GM23338 (cell line): ENCODE measurements at regions not wholly inside any gene's neighbourhood (a gene's known extent, or its start where the extent isn't known, plus 50 kb on each side); places are given as distances from the start of the nearest gene placed in this dataset.

Experiments
- ATAC-seq: fragments of 200-7000 bp; cut with Tn5 transposase; 3 replicates; pipeline ENCODE4 v1.9.1; 2020
- DNase-seq: peaks from one replicate; pipeline ENCODE4 v3.0.0-alpha.2; 2015; ENCODE audit warnings: low spot score
- H2AFZ ChIP-seq: fragments of 200-600 bp; sonication (generic); 2 replicates; pipeline ENCODE4 v1.8.0; 2016; ENCODE audit warnings: antibody characterized with exemption, mild to moderate bottlenecking, moderate library complexity
- H3F3A ChIP-seq: fragments of 200-600 bp; sonication (generic); replicated peaks from 2 replicates; pipeline ENCODE4 v1.8.0; 2017; ENCODE audit warnings: antibody characterized with exemption, mixed run types, low read depth
- H3K27ac ChIP-seq: fragments of 200-600 bp; sonication (generic); 2 replicates; pipeline ENCODE4 v1.6.1; 2016; ENCODE audit warnings: low read depth
- H3K27me3 ChIP-seq: fragments of 200-600 bp; sonication (generic); 2 replicates; pipeline ENCODE4 v1.8.0; 2016; ENCODE audit warnings: mild to moderate bottlenecking, mixed run types, moderate library complexity; ENCODE audit not compliant: insufficient read depth
- H3K36me3 ChIP-seq: fragments of 200-600 bp; sonication (generic); 2 replicates; pipeline ENCODE4 v1.8.0; 2016; ENCODE audit warnings: mild to moderate bottlenecking; ENCODE audit not compliant: insufficient read depth
- H3K4me1 ChIP-seq: fragments of 200-600 bp; sonication (generic); 2 replicates; pipeline ENCODE4 v1.8.0; 2016; ENCODE audit warnings: mild to moderate bottlenecking, moderate library complexity; ENCODE audit not compliant: insufficient read depth
- H3K4me2 ChIP-seq: fragments of 200-600 bp; sonication (generic); 2 replicates; pipeline ENCODE4 v1.7.1; 2017; ENCODE audit warnings: mixed run types
- H3K4me3 ChIP-seq: fragments of 200-600 bp; sonication (generic); 2 replicates; pipeline ENCODE4 v1.6.1; 2016; ENCODE audit warnings: mixed run types
- H3K79me2 ChIP-seq: fragments of 200-600 bp; sonication (generic); replicated peaks from 2 replicates; pipeline ENCODE4 v1.8.0; 2017; ENCODE audit warnings: mild to moderate bottlenecking; ENCODE audit not compliant: insufficient read depth
- H3K9me2 ChIP-seq: fragments of 200-600 bp; sonication (generic); 2 replicates; pipeline ENCODE4 v1.8.0; 2017; ENCODE audit not compliant: insufficient read depth
- H4K20me1 ChIP-seq: fragments of 200-600 bp; sonication (generic); replicated peaks from 2 replicates; pipeline ENCODE4 v1.8.0; 2017; ENCODE audit warnings: mild to moderate bottlenecking; ENCODE audit not compliant: insufficient read depth
- H3K27ac Mint-ChIP-seq: 2 replicates; pipeline ENCODE4 v1.8.0; 2020; ENCODE audit warnings: inconsistent platforms, mild to moderate bottlenecking, moderate library complexity, mixed read lengths
- H3K27me3 Mint-ChIP-seq: 3 replicates; pipeline ENCODE4 v1.8.0; 2022; ENCODE audit warnings: low read depth, mild to moderate bottlenecking, moderate library complexity, mixed read lengths, inconsistent platforms; ENCODE audit not compliant: insufficient read depth, poor library complexity
- H3K36me3 Mint-ChIP-seq: 3 replicates; pipeline ENCODE4 v1.8.0; 2021; ENCODE audit warnings: low read depth, mild to moderate bottlenecking, inconsistent platforms, moderate library complexity, mixed read lengths
- H3K4me1 Mint-ChIP-seq: 3 replicates; pipeline ENCODE4 v1.8.0; 2020; ENCODE audit warnings: mild to moderate bottlenecking, inconsistent platforms, mixed read lengths
- H3K4me3 Mint-ChIP-seq: 3 replicates; pipeline ENCODE4 v1.8.0; 2021; ENCODE audit warnings: moderate library complexity, mild to moderate bottlenecking, inconsistent platforms, mixed read lengths
- H3K9me3 Mint-ChIP-seq: 3 replicates; pipeline ENCODE4 v1.8.0; 2020; ENCODE audit warnings: moderate library complexity, mild to moderate bottlenecking, inconsistent platforms, mixed read lengths
- JUNB ChIP-seq: IDR thresholded peaks from one replicate; pipeline ENCODE4 v1.6.1; 2016; ENCODE audit warnings: antibody characterized with exemption; ENCODE audit not compliant: unreplicated experiment
- POLR2AphosphoS5 ChIP-seq: IDR thresholded peaks from 2 replicates; pipeline ENCODE4 v1.6.1; 2016; ENCODE audit warnings: antibody characterized with exemption, low read depth
- REST ChIP-seq: IDR thresholded peaks from one replicate; pipeline ENCODE4 v1.6.1; 2018; ENCODE audit warnings: antibody characterized with exemption; ENCODE audit not compliant: unreplicated experiment
- ZNF114 ChIP-seq: fragments of 250-450 bp; sonication (Bioruptor Pico); IDR thresholded peaks from 2 replicates; pipeline ENCODE4 v1.5.0; 2020; ENCODE audit warnings: mild to moderate bottlenecking, moderate library complexity
- ZNF331 ChIP-seq: fragments of 250-450 bp; sonication (Bioruptor Pico); IDR thresholded peaks from 2 replicates; pipeline ENCODE4 v1.5.0; 2020; ENCODE audit warnings: low read depth, mild to moderate bottlenecking, moderate library complexity
- ZNF462 ChIP-seq: fragments of 250-450 bp; sonication (Bioruptor Pico); IDR thresholded peaks from 2 replicates; pipeline ENCODE4 v1.5.0; 2020; ENCODE audit warnings: mild to moderate bottlenecking, moderate library complexity

GRCh38 chr5:56321236-56321881, 88.2 kb upstream of the ANKRD55 start:
- no peak for DNase-seq
- Mint-ChIP-seq H3K27ac (no peak overlapping the region), H3K36me3 (no peaks in the 10 kb centered on the region), H3K9me3 (no peaks in the 10 kb centered on the region), H3K4me1 (peaks cover under 1% of the 10 kb centered on the region; the same call in 1 of the 3 replicates), H3K27me3 (peaks cover 13% of the 10 kb centered on the region), H3K4me3 (no peak overlapping the region)
- Histone ChIP-seq H3F3A (no peaks in the 10 kb centered on the region), H3K9me2 (no peaks in the 10 kb centered on the region), H3K4me2 (no peak overlapping the region), H3K79me2 (no peaks in the 10 kb centered on the region), H2AFZ (no peak overlapping the region), H3K4me3 (no peak overlapping the region), H4K20me1 (no peaks in the 10 kb centered on the region), H3K4me1 (peaks cover 2% of the 10 kb centered on the region; the same call in 1 of the 2 replicates), H3K27me3 (no peaks in the 10 kb centered on the region), H3K27ac (no peak overlapping the region), H3K36me3 (no peaks in the 10 kb centered on the region)
- ATAC-seq, result no peak
- TF ChIP-seq ZNF331 (CRISPR knock-in tag), result no peak
- TF ChIP-seq POLR2AphosphoS5, result no peak
- TF ChIP-seq ZNF462, result no peak
- no peak for TF ChIP-seq JUNB
- TF ChIP-seq ZNF114 (CRISPR knock-in tag), result no peak
- no peak for TF ChIP-seq REST
